GM12892 (cell line): ENCODE measurements at regions not wholly inside any gene's neighbourhood (a gene's known extent, or its start where the extent isn't known, plus 50 kb on each side); places are given as distances from the start of the nearest gene placed in this dataset.

Experiments used
- POLR2A ChIP-seq: IDR thresholded peaks from 2 replicates; pipeline ENCODE4 v1.6.1; 2011; ENCODE audit warnings: low read depth, low read length, control low read depth
- POLR2AphosphoS5 ChIP-seq: IDR thresholded peaks from 2 replicates; pipeline ENCODE4 v1.6.1; 2011; ENCODE audit warnings: low read depth, low read length, control low read depth

GRCh38 chr5:163190283-163190682 lies 247.1 kb upstream of the CCNG1 start:
- no peak for TF ChIP-seq POLR2AphosphoS5
- no peak for TF ChIP-seq POLR2A
